GM18951 (cell line): ENCODE measurements at regions not wholly inside any gene's neighbourhood (a gene's known extent, or its start where the extent isn't known, plus 50 kb on each side); places are given as distances from the start of the nearest gene placed in this dataset.

Source experiments
- POLR2A ChIP-seq: IDR thresholded peaks from 4 replicates; pipeline ENCODE4 v1.6.1; 2011; ENCODE audit warnings: mild to moderate bottlenecking; ENCODE audit not compliant: insufficient read length, insufficient read depth; ENCODE audit errors: extremely low read depth
- in situ Hi-C: fragments of 300-500 bp; cut with MboI; formaldehyde crosslinking; loops from one replicate; pipeline ENCODE4 v1.12.0; 2022; ENCODE audit warnings: low sequenced_read_pairs, mixed read lengths, inconsistent platforms; ENCODE audit not compliant: unreplicated experiment

- TF ChIP-seq POLR2A = no peak
- in situ Hi-C loops = loop anchor here (10.0 to 25.0 kb wide), 2 partner anchors 244 to 511 kb away; partner anchors contain the start of gene PAX3
Observed at GRCh38 chr2:222050981-222051380, 247.8 kb downstream of the PAX3 start.

GRCh38 chr2:222049946-222050345 is 248.9 kb downstream of the PAX3 start:
- TF ChIP-seq POLR2A = no peak
- in situ Hi-C loops = loop anchor here (10.0 to 25.0 kb wide), 2 partner anchors 245 to 512 kb away; partner anchors contain the start of gene PAX3

- in situ Hi-C loops = no loop called here
- TF ChIP-seq POLR2A = no peak
Observed at GRCh38 chr2:222043897-222044296, 254.9 kb downstream of the PAX3 start.

- no peak for TF ChIP-seq POLR2A
- in situ Hi-C loops = no loop called here
Observed at GRCh38 chr2:222042666-222043065, 256.1 kb downstream of the PAX3 start.

GRCh38 chr2:222040333-222040732 is 258.5 kb downstream of the PAX3 start:
- in situ Hi-C loops = no loop called here
- TF ChIP-seq POLR2A = no peak

GRCh38 chr2:222039821-222040220 is 259.0 kb downstream of the PAX3 start:
- no peak for TF ChIP-seq POLR2A
- in situ Hi-C loops = no loop called here

- in situ Hi-C loops = no loop called here
- TF ChIP-seq POLR2A = no peak
Observed at GRCh38 chr2:222038067-222038802, 260.6 kb downstream of the PAX3 start.

GRCh38 chr2:222037211-222037610 is 261.6 kb downstream of the PAX3 start:
- in situ Hi-C loops = no loop called here

GRCh38 chr2:222034058-222034457 is 264.7 kb downstream of the PAX3 start:
- in situ Hi-C loops = no loop called here
- TF ChIP-seq POLR2A = no peak

More at GRCh38 chr2:222037211-222037610, 261.6 kb downstream of the PAX3 start:
- TF ChIP-seq POLR2A = no peak

GRCh38 chr2:222033541-222033940 is 265.3 kb downstream of the PAX3 start:
- in situ Hi-C loops = no loop called here
- no peak for TF ChIP-seq POLR2A

- no peak for TF ChIP-seq POLR2A
- in situ Hi-C loops = no loop called here
Observed at GRCh38 chr2:222025881-222026271, 272.9 kb downstream of the PAX3 start.

- in situ Hi-C loops = no loop called here
- TF ChIP-seq POLR2A = no peak
Observed at GRCh38 chr2:222024932-222025880, 273.6 kb downstream of the PAX3 start.

- in situ Hi-C loops = no loop called here
- no peak for TF ChIP-seq POLR2A
Observed at GRCh38 chr2:222017252-222017850, 281.4 kb downstream of the PAX3 start.
